ENCODE measurements at regions not wholly inside any gene's neighbourhood (a gene's known extent, or its start where the extent isn't known, plus 50 kb on each side); places are given as distances from the start of the nearest gene placed in this dataset.
"Not testable (repeated sequence)": the region's sequence is repeated elsewhere in the genome, so short reads cannot be mapped to it uniquely, and the experiment has no call there.

GRCh38 chr11:15841931-15842740 is 514.2 kb downstream of the SOX6 start:
- no peak for DNase-seq (ENCODE audit: low read depth in 2 of 2)

- no peak for DNase-seq (ENCODE audit: low read depth in 2 of 2)
Measured at GRCh38 chr11:15843309-15843872, 513.0 kb downstream of the SOX6 start.

- no peak for DNase-seq (ENCODE audit: low read depth in 2 of 2)
Measured at GRCh38 chr11:15845261-15845660, 511.1 kb downstream of the SOX6 start.

GRCh38 chr11:15848631-15849168 is 507.6 kb downstream of the SOX6 start:
- no peak for DNase-seq (ENCODE audit: low read depth in 2 of 2)

- no peak for DNase-seq (ENCODE audit: low read depth in 2 of 2)
Measured at GRCh38 chr11:15849257-15849656, 507.1 kb downstream of the SOX6 start.

- not testable (repeated sequence) for DNase-seq (ENCODE audit: low read depth in 2 of 2)
Measured at GRCh38 chr11:15850335-15850734, 506.0 kb downstream of the SOX6 start.

- no peak for DNase-seq (ENCODE audit: low read depth in 2 of 2)
Measured at GRCh38 chr11:15851051-15851498, 505.3 kb downstream of the SOX6 start.

GRCh38 chr11:15852179-15852578 is 504.2 kb downstream of the SOX6 start:
- no peak for DNase-seq (ENCODE audit: low read depth in 2 of 2)

GRCh38 chr11:15854245-15854644 is 502.1 kb downstream of the SOX6 start:
- no peak for DNase-seq (ENCODE audit: low read depth in 2 of 2)

- no peak for DNase-seq (ENCODE audit: low read depth in 2 of 2)
Measured at GRCh38 chr11:15858881-15859280, 497.5 kb downstream of the SOX6 start.

GRCh38 chr11:15859411-15859810 is 496.9 kb downstream of the SOX6 start:
- DNase-seq (ENCODE audit: low read depth in 2 of 2) = no peak

- no peak for DNase-seq (ENCODE audit: low read depth in 2 of 2)
Measured at GRCh38 chr11:15861256-15861655, 495.1 kb downstream of the SOX6 start.

GRCh38 chr11:15863411-15863810 is 492.9 kb downstream of the SOX6 start:
- no peak for DNase-seq (ENCODE audit: low read depth in 2 of 2)

- no peak for DNase-seq (ENCODE audit: low read depth in 2 of 2)
Measured at GRCh38 chr11:15864026-15864805, 492.1 kb downstream of the SOX6 start.

GRCh38 chr11:15865212-15865987 is 490.9 kb downstream of the SOX6 start:
- no peak for DNase-seq (ENCODE audit: low read depth in 2 of 2)

- DNase-seq (ENCODE audit: low read depth in 2 of 2) = no peak
Measured at GRCh38 chr11:15867871-15868270, 488.5 kb downstream of the SOX6 start.

- DNase-seq (ENCODE audit: low read depth in 2 of 2) = no peak
Measured at GRCh38 chr11:15870911-15871310, 485.4 kb downstream of the SOX6 start.

GRCh38 chr11:15871904-15872626 is 484.3 kb downstream of the SOX6 start:
- no peak for DNase-seq (ENCODE audit: low read depth in 2 of 2)

- DNase-seq (ENCODE audit: low read depth in 2 of 2) = no peak
Measured at GRCh38 chr11:15873501-15873900, 482.8 kb downstream of the SOX6 start.

GRCh38 chr11:15874704-15875103 is 481.6 kb downstream of the SOX6 start:
- DNase-seq (ENCODE audit: low read depth in 2 of 2) = no peak

GRCh38 chr11:15875393-15875792 is 481.0 kb downstream of the SOX6 start:
- DNase-seq (ENCODE audit: low read depth in 2 of 2) = no peak

Data from fibroblast of skin of left biceps (primary cell).